H1 (cell line): ENCODE measurements at regions not wholly inside any gene's neighbourhood (a gene's known extent, or its start where the extent isn't known, plus 50 kb on each side); places are given as distances from the start of the nearest gene placed in this dataset.

Source experiments
- ATF2 ChIP-seq: IDR thresholded peaks from 2 replicates; pipeline ENCODE4 v1.6.1; 2012; ENCODE audit warnings: low read length, inconsistent platforms
- CBX8 ChIP-seq: fragments of 300-800, 300-1000 bp; sonication (generic); IDR thresholded peaks from 2 replicates; pipeline ENCODE4 v1.7.1; 2016; ENCODE audit warnings: low read depth, low read length, borderline replicate concordance
- CHD1 ChIP-seq: IDR thresholded peaks from 2 replicates; pipeline ENCODE4 v1.6.1; 2012; ENCODE audit warnings: low read depth, low read length, improper control_type of control experiment
- E2F6 ChIP-seq: IDR thresholded peaks from 2 replicates; pipeline ENCODE4 v1.6.1; 2012; ENCODE audit warnings: inconsistent platforms
- EZH2 ChIP-seq: fragments of 200-600 bp; sonication (generic); IDR thresholded peaks from 2 replicates; pipeline ENCODE4 v1.7.1; 2012; ENCODE audit warnings: low read depth, mild to moderate bottlenecking, moderate library complexity, low read length, inconsistent platforms; ENCODE audit not compliant: severe bottlenecking
- GTF2F1 ChIP-seq: IDR thresholded peaks from 2 replicates; pipeline ENCODE4 v1.6.1; 2012; ENCODE audit warnings: low read depth, low read length, improper control_type of control experiment, borderline replicate concordance
- NANOG ChIP-seq: IDR thresholded peaks from 2 replicates; pipeline ENCODE4 v1.6.1; 2011; ENCODE audit warnings: low read length, low read depth, mild to moderate bottlenecking, inconsistent platforms; ENCODE audit not compliant: insufficient read depth, poor library complexity, severe bottlenecking
- POLR2A ChIP-seq, 2 experiments: IDR thresholded peaks; 1 replicate in 1 of 2; 2 replicates in 1 of 2; pipeline ENCODE4 v1.6.1; 2011; ENCODE audit warnings: low read depth in 2 of 2, low read length in 2 of 2, mild to moderate bottlenecking in 2 of 2; ENCODE audit errors: control extremely low read depth in 1 of 2
- POLR2AphosphoS5 ChIP-seq: IDR thresholded peaks from 2 replicates; pipeline ENCODE4 v1.6.1; 2011; ENCODE audit warnings: low read depth, low read length
- RBBP5 ChIP-seq: IDR thresholded peaks from 2 replicates; pipeline ENCODE4 v1.7.1; 2012; ENCODE audit warnings: low read depth, mild to moderate bottlenecking, inconsistent platforms, low read length, moderate library complexity, borderline replicate concordance
- RXRA ChIP-seq: IDR thresholded peaks from 2 replicates; pipeline ENCODE4 v1.6.1; 2011; ENCODE audit warnings: low read depth, mild to moderate bottlenecking, low read length, moderate library complexity; ENCODE audit not compliant: insufficient read depth
- SAP30 ChIP-seq: fragments of 300-600 bp; sonication (generic); IDR thresholded peaks from 2 replicates; pipeline ENCODE4 v1.7.1; 2012; ENCODE audit warnings: low read length, moderate library complexity, mild to moderate bottlenecking, inconsistent platforms; ENCODE audit not compliant: insufficient read depth, insufficient replicate concordance
- SP1 ChIP-seq: IDR thresholded peaks from 2 replicates; pipeline ENCODE4 v1.6.1; 2011; ENCODE audit warnings: low read depth, low read length
- TBP ChIP-seq: IDR thresholded peaks from 2 replicates; pipeline ENCODE4 v1.6.1; 2011; ENCODE audit warnings: low read depth, low read length, improper control_type of control experiment
- YY1 ChIP-seq: IDR thresholded peaks from 2 replicates; pipeline ENCODE4 v1.6.1; 2011; ENCODE audit warnings: low read depth, mild to moderate bottlenecking, low read length
- ZNF274 ChIP-seq: IDR thresholded peaks from 2 replicates; pipeline ENCODE4 v1.7.0; 2012; ENCODE audit warnings: low read length, borderline replicate concordance; ENCODE audit errors: extremely low read depth
- TF ChIP-seq, protein P1 (sequence below): IDR thresholded peaks from 2 replicates; pipeline ENCODE4 v1.6.1; 2011; ENCODE audit warnings: low read depth, mild to moderate bottlenecking, low read length; ENCODE audit not compliant: insufficient read depth

DNA sequence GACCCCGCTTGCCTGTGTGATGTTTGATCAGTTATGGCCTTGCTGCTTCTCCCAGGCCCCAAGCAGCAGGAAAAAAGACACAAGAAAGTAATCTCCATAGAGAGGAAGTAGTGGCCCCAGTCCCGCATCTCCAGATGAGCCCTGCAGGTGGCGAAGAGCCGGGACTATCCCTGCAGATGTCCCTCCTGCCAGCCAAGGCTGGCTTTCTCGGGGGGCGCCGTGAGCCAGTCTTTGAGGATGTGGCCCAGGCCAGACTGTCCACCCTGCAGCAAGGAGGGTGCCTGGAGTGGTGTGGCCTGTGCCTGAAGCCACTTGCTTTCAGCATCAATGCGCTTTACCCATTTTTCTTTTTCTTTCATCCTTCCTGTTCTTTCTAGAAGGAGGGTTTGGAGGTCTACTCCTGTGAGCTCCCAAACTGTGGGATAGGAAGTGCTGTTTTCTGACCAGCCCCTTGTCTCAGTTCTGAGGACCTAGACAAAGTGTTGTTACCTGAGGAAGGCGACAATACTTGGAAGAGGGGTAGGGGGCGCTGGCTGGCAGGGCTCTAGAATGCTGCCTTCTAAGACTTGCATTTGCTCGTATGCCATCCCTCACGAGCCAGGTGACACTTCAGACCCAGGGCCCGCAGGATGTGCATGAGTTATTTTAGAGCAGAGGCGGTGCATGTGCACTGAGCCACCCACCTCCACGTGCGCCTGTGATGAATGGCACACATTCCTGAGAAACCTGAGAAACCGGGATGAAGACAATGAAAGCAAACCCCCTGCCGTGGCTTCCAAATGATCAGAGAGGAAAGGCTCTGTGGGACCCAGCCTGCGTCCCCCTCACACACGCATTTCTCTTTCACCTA is 255.8 kb downstream of the FBXO15 start (continued):
- no peak for TF ChIP-seq CBX8
- no peak for TF ChIP-seq YY1
- no peak for TF ChIP-seq POLR2AphosphoS5
- TF ChIP-seq, protein P1, sequence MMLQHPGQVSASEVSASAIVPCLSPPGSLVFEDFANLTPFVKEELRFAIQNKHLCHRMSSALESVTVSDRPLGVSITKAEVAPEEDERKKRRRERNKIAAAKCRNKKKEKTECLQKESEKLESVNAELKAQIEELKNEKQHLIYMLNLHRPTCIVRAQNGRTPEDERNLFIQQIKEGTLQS: no peak
- TF ChIP-seq E2F6: peak; percentile 83
- TF ChIP-seq RXRA: no peak
- no peak for TF ChIP-seq EZH2
- no peak for TF ChIP-seq POLR2A (IDR thresholded peaks at IDR 0.05; ENCODE audit: control extremely low read depth in 1 of 2, low read depth in 2 of 2, low read length in 2 of 2)
- TF ChIP-seq NANOG: no peak
- 0 out of 2 replicates have a peak, but pooled peaks have one; percentile 36 for TF ChIP-seq SP1
- no peak for TF ChIP-seq TBP
- no peak for TF ChIP-seq CHD1
- TF ChIP-seq GTF2F1: no peak
- TF ChIP-seq RBBP5: no peak
- TF ChIP-seq ZNF274: no peak
- TF ChIP-seq ATF2: no peak
- TF ChIP-seq SAP30: peak; percentile 45
